GM19023 (cell line): ENCODE measurements at regions not wholly inside any gene's neighbourhood (a gene's known extent, or its start where the extent isn't known, plus 50 kb on each side); places are given as distances from the start of the nearest gene placed in this dataset.

Source experiments
- ATAC-seq: cut with Tn5 transposase; IDR thresholded peaks from one replicate; pipeline ENCODE4 v1.9.1; 2021; ENCODE audit warnings: mild to moderate bottlenecking, moderate library complexity; ENCODE audit not compliant: unreplicated experiment

GRCh38 chr15:36364377-36364776 is 215.0 kb upstream of the CDIN1 start:
- no peak for ATAC-seq

- no peak for ATAC-seq
These were observed 213.5 kb upstream of the CDIN1 start for GRCh38 chr15:36365963-36366362.

GRCh38 chr15:36370051-36370730 is 209.2 kb upstream of the CDIN1 start:
- no peak for ATAC-seq

GRCh38 chr15:36370731-36371112 is 208.7 kb upstream of the CDIN1 start:
- no peak for ATAC-seq

- ATAC-seq, result no peak
These were observed 207.9 kb upstream of the CDIN1 start for GRCh38 chr15:36371509-36371908.

GRCh38 chr15:36372968-36373367 is 206.5 kb upstream of the CDIN1 start:
- no peak for ATAC-seq

GRCh38 chr15:36373550-36373949 is 205.9 kb upstream of the CDIN1 start:
- ATAC-seq, result no peak

- ATAC-seq, result no peak
These were observed 190.3 kb upstream of the CDIN1 start for GRCh38 chr15:36389107-36389506.

GRCh38 chr15:36390491-36390890 is 188.9 kb upstream of the CDIN1 start:
- ATAC-seq, result no peak

- ATAC-seq, result no peak
These were observed 186.7 kb upstream of the CDIN1 start for GRCh38 chr15:36392676-36393266.

- no peak for ATAC-seq
These were observed 181.2 kb upstream of the CDIN1 start for GRCh38 chr15:36398212-36398611.

GRCh38 chr15:36399276-36399675 is 180.2 kb upstream of the CDIN1 start:
- no peak for ATAC-seq

GRCh38 chr15:36400936-36401585 is 178.4 kb upstream of the CDIN1 start:
- ATAC-seq, result no peak

- no peak for ATAC-seq
These were observed 177.8 kb upstream of the CDIN1 start for GRCh38 chr15:36401586-36401966.

- ATAC-seq, result no peak
These were observed 176.1 kb upstream of the CDIN1 start for GRCh38 chr15:36403351-36403750.

- no peak for ATAC-seq
These were observed 173.1 kb upstream of the CDIN1 start for GRCh38 chr15:36406366-36406765.

- ATAC-seq, result no peak
These were observed 172.5 kb upstream of the CDIN1 start for GRCh38 chr15:36406911-36407310.

- no peak for ATAC-seq
These were observed 171.8 kb upstream of the CDIN1 start for GRCh38 chr15:36407647-36408046.

GRCh38 chr15:36409819-36410218 is 169.6 kb upstream of the CDIN1 start:
- no peak for ATAC-seq

GRCh38 chr15:36414670-36415069 is 164.8 kb upstream of the CDIN1 start:
- no peak for ATAC-seq

GRCh38 chr15:36415643-36416042 is 163.8 kb upstream of the CDIN1 start:
- no peak for ATAC-seq

- no peak for ATAC-seq
These were observed 156.8 kb upstream of the CDIN1 start for GRCh38 chr15:36422631-36423030.
